CD4-positive, alpha-beta T cell (primary cell): ENCODE measurements at regions not wholly inside any gene's neighbourhood (a gene's known extent, or its start where the extent isn't known, plus 50 kb on each side); places are given as distances from the start of the nearest gene placed in this dataset.
A peak's percentile ranks its signal among the peaks of the same experiment; 100 is the strongest.

Experiments
- ATAC-seq: fragments of 200-7000 bp; cut with Tn5 transposase; one replicate; pipeline ENCODE4 v1.10.0; 2022; ENCODE audit warnings: mild to moderate bottlenecking; ENCODE audit not compliant: poor library complexity
- CTCF ChIA-PET: fragments of 350-600 bp; sonication (Branson Sonifier 250); formaldehyde crosslinking; loops from one replicate; lab custom pipeline; 2021; ENCODE audit warnings: antibody characterized with exemption, inconsistent platforms; lab: Charles Lee
- POLR2A ChIA-PET: fragments of 350-600 bp; sonication (Branson Sonifier 250); formaldehyde crosslinking; loops from one replicate; lab custom pipeline; 2021; ENCODE audit warnings: antibody characterized with exemption, inconsistent platforms; lab: Charles Lee
- DNase-seq, 14 experiments: peaks; one replicate each; pipeline ENCODE4 v3.0.0-alpha.2; 2013 to 2020; ENCODE audit warnings: mixed read lengths in 2 of 14
- H3K27ac ChIP-seq, 2 donors: one replicate each; pipeline versions ENCODE4 v1.5.1 to v1.7.0; 2013; ENCODE audit warnings: low read length in 2 of 2, low read depth in 1 of 2, mild to moderate bottlenecking in 1 of 2
- H3K27me3 ChIP-seq, 2 experiments: 1 replicate in 1 of 2; 2 replicates in 1 of 2; pipeline versions ENCODE4 v1.6.1 to v1.7.0; 2013; ENCODE audit warnings: low read length in 2 of 2, control low read depth in 1 of 2, mild to moderate bottlenecking in 1 of 2, moderate library complexity in 1 of 2; ENCODE audit not compliant: insufficient read depth in 2 of 2, control insufficient read depth in 1 of 2
- H3K36me3 ChIP-seq: one replicate; pipeline ENCODE4 v1.6.1; 2013; ENCODE audit warnings: low read length, control low read depth; ENCODE audit not compliant: insufficient read depth
- H3K4me1 ChIP-seq: one replicate; pipeline ENCODE4 v1.6.1; 2013; ENCODE audit warnings: low read length, control low read depth; ENCODE audit not compliant: insufficient read depth
- H3K4me3 ChIP-seq: one replicate; pipeline ENCODE4 v1.5.1; 2013; ENCODE audit warnings: mild to moderate bottlenecking, low read length, moderate library complexity
- H3K9me3 ChIP-seq, 2 experiments: 1 replicate in 1 of 2; 2 replicates in 1 of 2; pipeline versions ENCODE4 v1.6.1 to v1.7.0; 2013; ENCODE audit warnings: low read length in 2 of 2, mild to moderate bottlenecking in 2 of 2, control low read depth in 1 of 2, moderate library complexity in 1 of 2; ENCODE audit not compliant: control insufficient read depth in 1 of 2, insufficient read depth in 1 of 2
- H3K27ac Mint-ChIP-seq: one replicate; pipeline ENCODE4 v1.8.0; 2020; ENCODE audit warnings: mixed read lengths
- H3K27me3 Mint-ChIP-seq: one replicate; pipeline ENCODE4 v1.8.0; 2021; ENCODE audit warnings: mixed read lengths
- H3K36me3 Mint-ChIP-seq: one replicate; pipeline ENCODE4 v1.8.0; 2021; ENCODE audit warnings: low read depth, mixed read lengths
- H3K4me1 Mint-ChIP-seq: one replicate; pipeline ENCODE4 v1.8.0; 2021; ENCODE audit warnings: low read depth, mixed read lengths
- H3K4me3 Mint-ChIP-seq: one replicate; pipeline ENCODE4 v1.8.0; 2020; ENCODE audit warnings: mild to moderate bottlenecking, mixed read lengths
- H3K9me3 Mint-ChIP-seq: one replicate; pipeline ENCODE4 v1.8.0; 2020; ENCODE audit warnings: mixed read lengths
- CTCF ChIP-seq: fragments of 200-600 bp; IDR thresholded peaks from one replicate; pipeline ENCODE4 v1.8.0; 2022; ENCODE audit warnings: antibody characterized with exemption, mild to moderate bottlenecking
- intact Hi-C, 2 experiments: fragments of 100-400 bp; cut with DNase I in 1 of 2; cut with micrococcal nuclease in 1 of 2; formaldehyde crosslinking; loops; one replicate each; pipeline versions ENCODE4 v1.15.1 to v1.9.0; 2023 to 2025; cut with DNase I, micrococcal nuclease

GRCh38 chr1:42035830-42036604 is 117.2 kb upstream of the GUCA2B start:
- DNase-seq, result peak; percentile 94 to 99 (median 97)
- H3K36me3 Mint-ChIP-seq, result no peaks in the 10 kb centered on the region
- Histone ChIP-seq H3K4me3 (peak overlapping the region; percentile 70), H3K4me1 (peaks cover 40% of the 10 kb centered on the region), H3K27me3 (no peaks in the 10 kb centered on the region), H3K27ac (peak overlapping the region in 1 of 2 donors; percentile 14), H3K36me3 (no peaks in the 10 kb centered on the region), H3K9me3 (no peaks in the 10 kb centered on the region)
- peaks cover 42% of the 10 kb centered on the region for H3K4me1 Mint-ChIP-seq
- peak; percentile 91 for ATAC-seq
- peak overlapping the region; percentile 74 for H3K27ac Mint-ChIP-seq
- CTCF ChIA-PET, result interaction anchor here (0.9 to 1.5 kb wide), 4 partner anchors 10 to 462 kb away, joined by 3 to 5 read pairs (median 4); no protein-coding TSS in a partner anchor
- peak overlapping the region; percentile 81 for H3K4me3 Mint-ChIP-seq
- no peak for TF ChIP-seq CTCF
- intact Hi-C loops, result loop anchor here (2.0 to 10.0 kb wide), 10 partner anchors 115 to 649 kb away; partner anchors contain the start of genes CCDC30 (in 1 of the 2), FOXJ3 (in 1 of the 2) and YBX1 (in 1 of the 2)
- H3K9me3 Mint-ChIP-seq, result no peaks in the 10 kb centered on the region
- POLR2A ChIA-PET, result interaction anchor here (0.6 to 2.2 kb wide), 5 partner anchors 9 to 147 kb away, joined by 3 to 15 read pairs (median 3); no protein-coding TSS in a partner anchor
- no peaks in the 10 kb centered on the region for H3K27me3 Mint-ChIP-seq

- no peaks in the 10 kb centered on the region for H3K36me3 ChIP-seq
- peak overlapping the region; percentile 77 for H3K27ac Mint-ChIP-seq
- H3K4me1 Mint-ChIP-seq, result peaks cover 49% of the 10 kb centered on the region
- ChIA-PET POLR2A (interaction anchor here (0.8 to 2.2 kb wide), 7 partner anchors 10 to 732 kb away, joined by 3 to 15 read pairs (median 4); partner anchors contain the start of genes C1orf50 and P3H1), CTCF (interaction anchor here (0.7 to 1.5 kb wide), 6 partner anchors 11 to 461 kb away, joined by 3 to 5 read pairs (median 3); no protein-coding TSS in a partner anchor)
- H3K4me1 ChIP-seq, result peaks cover 42% of the 10 kb centered on the region
- DNase-seq, result peak in 3 of 14 experiments; percentile 5 to 72 (median 42)
- H3K4me3 ChIP-seq, result peak overlapping the region; percentile 88
- H3K9me3 Mint-ChIP-seq, result no peaks in the 10 kb centered on the region
- no peaks in the 10 kb centered on the region for H3K27me3 ChIP-seq
- no peaks in the 10 kb centered on the region for H3K9me3 ChIP-seq
- H3K4me3 Mint-ChIP-seq, result peak overlapping the region; percentile 89
- H3K27me3 Mint-ChIP-seq, result no peaks in the 10 kb centered on the region
- TF ChIP-seq CTCF, result peak; percentile 41
- intact Hi-C loops, result loop anchor here (2.0 to 10.0 kb wide), 10 partner anchors 115 to 649 kb away; partner anchors contain the start of genes CCDC30 (in 1 of the 2), FOXJ3 (in 1 of the 2) and YBX1 (in 1 of the 2)
- H3K36me3 Mint-ChIP-seq, result no peaks in the 10 kb centered on the region
- no peak overlapping the region for H3K27ac ChIP-seq
- peak; percentile 68 for ATAC-seq
Measured at GRCh38 chr1:42035205-42035829, 116.6 kb upstream of the HIVEP3 start.

GRCh38 chr1:42034426-42034825 is 115.7 kb upstream of the HIVEP3 start:
- intact Hi-C loops, result loop anchor here (2.0 to 10.0 kb wide), 7 partner anchors 114 to 650 kb away; partner anchors contain the start of genes FOXJ3 (in 1 of the 2) and YBX1 (in 1 of the 2)
- Mint-ChIP-seq H3K4me3 (peak overlapping the region; percentile 89), H3K9me3 (no peaks in the 10 kb centered on the region), H3K27ac (peak overlapping the region; percentile 77), H3K4me1 (peaks cover 53% of the 10 kb centered on the region), H3K27me3 (no peaks in the 10 kb centered on the region), H3K36me3 (no peaks in the 10 kb centered on the region)
- H3K27me3 ChIP-seq, result no peaks in the 10 kb centered on the region
- ATAC-seq (no peak), DNase-seq (peak in 1 of 14 experiments; percentile 13)
- H3K4me3 ChIP-seq, result peak overlapping the region; percentile 88
- no peaks in the 10 kb centered on the region for H3K36me3 ChIP-seq
- peaks cover 42% of the 10 kb centered on the region for H3K4me1 ChIP-seq
- no peaks in the 10 kb centered on the region for H3K9me3 ChIP-seq
- POLR2A ChIA-PET, result interaction anchor here (0.8 to 2.2 kb wide), 3 partner anchors 114 to 733 kb away, joined by 3 to 15 read pairs (median 4); partner anchors contain the start of genes C1orf50 and P3H1
- CTCF ChIA-PET, result interaction anchor here (1.0 to 1.5 kb wide), 3 partner anchors 15 to 731 kb away, joined by 3 to 4 read pairs (median 3); no protein-coding TSS in a partner anchor
- TF ChIP-seq CTCF, result no peak
- H3K27ac ChIP-seq, result no peak overlapping the region
